Right cardiac atrium (tissue), 5 donors: ENCODE measurements at regions not wholly inside any gene's neighbourhood (a gene's known extent, or its start where the extent isn't known, plus 50 kb on each side); places are given as distances from the start of the nearest gene placed in this dataset.
A peak's percentile ranks its signal among the peaks of the same experiment; 100 is the strongest.
"Not testable (repeated sequence)": the region's sequence is repeated elsewhere in the genome, so short reads cannot be mapped to it uniquely, and the experiment has no call there.

Source experiments
- ATAC-seq, 2 donors: fragments of 200-7000 bp; cut with Tn5 transposase; one replicate each; pipeline versions ENCODE4 v1.8.0 to v1.9.1; 2020; ENCODE audit warnings: moderate library complexity in 2 of 2, mild to moderate bottlenecking in 1 of 2
- DNase-seq, 3 donors: peaks; one replicate each; pipeline ENCODE4 v3.0.0-alpha.2; 2020
- H3K27ac ChIP-seq: one replicate; pipeline ENCODE4 v1.5.1; 2013; ENCODE audit warnings: mild to moderate bottlenecking, low read length, control low read depth, moderate library complexity
- H3K27me3 ChIP-seq: one replicate; pipeline ENCODE4 v1.6.1; 2013; ENCODE audit not compliant: control insufficient read depth, insufficient read depth
- H3K4me1 ChIP-seq: one replicate; pipeline ENCODE4 v1.6.1; 2013; ENCODE audit warnings: low read length; ENCODE audit not compliant: control insufficient read depth, insufficient read depth
- H3K4me3 ChIP-seq: one replicate; pipeline ENCODE4 v1.5.1; 2013; ENCODE audit warnings: low read length, control low read depth
- H3K9me3 ChIP-seq: one replicate; pipeline ENCODE4 v1.6.1; 2013; ENCODE audit warnings: low read length; ENCODE audit not compliant: control insufficient read depth
- WGBS: extraction: QIAGEN DNeasy Blood & Tissue Kit; methylation state at CpG from one replicate; pipeline ENCODE4 v1.1.7; 2013; 5-methylcytosine and 5-hydroxymethylcytosine counted together
- intact Hi-C, 4 donors: fragments of 100-400 bp; cut with DNase I; formaldehyde crosslinking; loops; one replicate each; pipeline versions ENCODE4 v1.11.0 to v1.14.0; 2022 to 2023
- donor health status: healthy with polysubstance abuse.
- donor health status: DM: no; HTN: yes; CAD: no.
- donor health status: DM: no; HTN: no; CAD: no.
- donor health status: DM: no; HTN: yes; CAD: no; lungs with severe emphysema.
- donor health status: DM: yes; HTN: yes; CAD: no.

- no peaks in the 10 kb centered on the region for H3K9me3 ChIP-seq
- no peaks in the 10 kb centered on the region for H3K4me1 ChIP-seq
- no peaks in the 10 kb centered on the region for H3K27me3 ChIP-seq
- no peak overlapping the region for H3K27ac ChIP-seq
- DNase-seq (no peak), ATAC-seq (peak in 1 of 2 donors; percentile 22)
- no peak overlapping the region for H3K4me3 ChIP-seq
- intact Hi-C loops = no loop called here
These were observed 108.2 kb downstream of the TDRD15 start for GRCh38 chr2:21231985-21232384.

GRCh38 chr2:21233194-21233593 lies 109.4 kb downstream of the TDRD15 start:
- intact Hi-C loops = no loop called here
- Histone ChIP-seq H3K27me3 (no peaks in the 10 kb centered on the region), H3K4me3 (no peak overlapping the region), H3K4me1 (no peaks in the 10 kb centered on the region), H3K9me3 (no peaks in the 10 kb centered on the region), H3K27ac (no peak overlapping the region)
- WGBS = 77% methylated on average over 3 of the region's 3 CpGs
- ATAC-seq = no peak
- no peak for DNase-seq

GRCh38 chr2:21234001-21234400 lies 110.2 kb downstream of the TDRD15 start:
- DNase-seq (no peak), ATAC-seq (no peak)
- WGBS = 95% methylated on average over 3 of the region's 3 CpGs
- intact Hi-C loops = no loop called here
- Histone ChIP-seq H3K27ac (no peak overlapping the region), H3K4me3 (no peak overlapping the region), H3K4me1 (no peaks in the 10 kb centered on the region), H3K9me3 (no peaks in the 10 kb centered on the region), H3K27me3 (no peaks in the 10 kb centered on the region)

- H3K4me1 ChIP-seq = no peaks in the 10 kb centered on the region
- DNase-seq (no peak), ATAC-seq (peak in 1 of 2 donors; percentile 41)
- no peak overlapping the region for H3K27ac ChIP-seq
- WGBS = 56% methylated on average over 3 of the region's 3 CpGs
- no peaks in the 10 kb centered on the region for H3K9me3 ChIP-seq
- no peaks in the 10 kb centered on the region for H3K27me3 ChIP-seq
- H3K4me3 ChIP-seq = no peak overlapping the region
- intact Hi-C loops = no loop called here
These were observed 110.8 kb downstream of the TDRD15 start for GRCh38 chr2:21234464-21235120.

- 94% methylated on average over 1 of the region's 1 CpG for WGBS
- H3K4me3 ChIP-seq, H3K4me1 ChIP-seq, H3K27ac ChIP-seq, ATAC-seq, H3K9me3 ChIP-seq, intact Hi-C loops, H3K27me3 ChIP-seq, DNase-seq: not testable (repeated sequence)
These were observed 116.0 kb downstream of the TDRD15 start for GRCh38 chr2:21239749-21240148.

- no peak overlapping the region for H3K4me3 ChIP-seq
- no peaks in the 10 kb centered on the region for H3K9me3 ChIP-seq
- ATAC-seq (no peak), DNase-seq (no peak)
- no peaks in the 10 kb centered on the region for H3K4me1 ChIP-seq
- WGBS = 89% methylated on average over 1 of the region's 1 CpG
- H3K27ac ChIP-seq = no peak overlapping the region
- intact Hi-C loops = no loop called here
- H3K27me3 ChIP-seq = no peaks in the 10 kb centered on the region
These were observed 120.4 kb downstream of the TDRD15 start for GRCh38 chr2:21244161-21244560.

- Histone ChIP-seq H3K9me3 (no peaks in the 10 kb centered on the region), H3K4me1 (no peaks in the 10 kb centered on the region), H3K4me3 (no peak overlapping the region), H3K27ac (no peak overlapping the region), H3K27me3 (no peaks in the 10 kb centered on the region)
- intact Hi-C loops = no loop called here
- no peak for ATAC-seq
- 64% methylated on average over 2 of the region's 2 CpGs for WGBS
- DNase-seq = no peak
These were observed 121.8 kb downstream of the TDRD15 start for GRCh38 chr2:21245565-21245964.

- DNase-seq = no peak
- no peak for ATAC-seq
- Histone ChIP-seq H3K4me3 (no peak overlapping the region), H3K27me3 (no peaks in the 10 kb centered on the region), H3K9me3 (no peaks in the 10 kb centered on the region), H3K4me1 (no peaks in the 10 kb centered on the region), H3K27ac (no peak overlapping the region)
- intact Hi-C loops = no loop called here
- 92% methylated on average over 3 of the region's 3 CpGs for WGBS
These were observed 125.6 kb downstream of the TDRD15 start for GRCh38 chr2:21249367-21249766.

- ATAC-seq = no peak
- Histone ChIP-seq H3K27me3 (no peaks in the 10 kb centered on the region), H3K9me3 (no peaks in the 10 kb centered on the region), H3K4me1 (no peaks in the 10 kb centered on the region), H3K27ac (no peak overlapping the region), H3K4me3 (no peak overlapping the region)
- intact Hi-C loops = no loop called here
- no peak for DNase-seq
These were observed 126.9 kb downstream of the TDRD15 start for GRCh38 chr2:21250673-21251072.

GRCh38 chr2:21251216-21251980 lies 127.6 kb downstream of the TDRD15 start:
- WGBS = 68% methylated on average over 5 of the region's 5 CpGs
- ATAC-seq (peak in 1 of 2 donors; percentile 52), DNase-seq (no peak)
- intact Hi-C loops = no loop called here
- H3K4me1 ChIP-seq = no peaks in the 10 kb centered on the region
- no peaks in the 10 kb centered on the region for H3K27me3 ChIP-seq
- no peak overlapping the region for H3K27ac ChIP-seq
- no peaks in the 10 kb centered on the region for H3K9me3 ChIP-seq
- H3K4me3 ChIP-seq = no peak overlapping the region

- H3K4me3 ChIP-seq = no peak overlapping the region
- H3K9me3 ChIP-seq = no peaks in the 10 kb centered on the region
- DNase-seq = no peak
- no peak for ATAC-seq
- 88% methylated on average over 3 of the region's 3 CpGs for WGBS
- no peaks in the 10 kb centered on the region for H3K4me1 ChIP-seq
- intact Hi-C loops = no loop called here
- no peak overlapping the region for H3K27ac ChIP-seq
- no peaks in the 10 kb centered on the region for H3K27me3 ChIP-seq
These were observed 129.7 kb downstream of the TDRD15 start for GRCh38 chr2:21253311-21254027.
